Gastrocnemius medialis (tissue), 4 donors: ENCODE measurements at regions not wholly inside any gene's neighbourhood (a gene's known extent, or its start where the extent isn't known, plus 50 kb on each side); places are given as distances from the start of the nearest gene placed in this dataset.

ENCODE experiments used
- ATAC-seq, 2 donors: fragments of 150-250 bp; one replicate each; pipeline ENCODE4 v1.9.1; 2016
- DNase-seq, 2 donors: peaks; one replicate each; pipeline ENCODE4 v3.0.0-alpha.2; 2019
- H3K27ac ChIP-seq, 4 donors: fragments of 200-600 bp; sonication (generic); 1 replicate in 1 of 4; 2 replicates in 3 of 4; pipeline ENCODE4 v1.5.1; 2016 to 2018; ENCODE audit warnings: mild to moderate bottlenecking in 2 of 4, moderate library complexity in 1 of 4
- H3K27me3 ChIP-seq, 3 donors: fragments of 200-600 bp; sonication (generic) in 2 of 3; 1 replicate in 1 of 3; 2 replicates in 2 of 3; pipeline versions ENCODE4 v1.5.1 to v1.6.0; 2016 to 2019; ENCODE audit warnings: mild to moderate bottlenecking in 1 of 3, moderate library complexity in 1 of 3
- H3K36me3 ChIP-seq, 2 donors: fragments of 200-600 bp; sonication (generic) in 1 of 2; one replicate each; pipeline ENCODE4 v1.5.1; 2017 to 2018
- H3K4me1 ChIP-seq, 2 donors: fragments of 200-600 bp; sonication (generic) in 1 of 2; one replicate each; pipeline ENCODE4 v1.5.1; 2016 to 2017; ENCODE audit warnings: mild to moderate bottlenecking in 2 of 2
- H3K4me3 ChIP-seq, 4 donors: fragments of 200-600 bp; sonication (generic) in 3 of 4; 1 replicate in 1 of 4; 2 replicates in 3 of 4; pipeline ENCODE4 v1.5.1; 2016 to 2019; ENCODE audit warnings: mild to moderate bottlenecking in 2 of 4
- H3K9me3 ChIP-seq, 3 donors: fragments of 200-600 bp; sonication (generic) in 2 of 3; 1 replicate in 1 of 3; 2 replicates in 2 of 3; pipeline ENCODE4 v1.5.1; 2016 to 2019
- CTCF ChIP-seq, 5 experiments: fragments of 450-650 bp in 3 of 5; fragments of 200-600 bp in 2 of 5; sonication (generic) in 2 of 5; IDR thresholded peaks in 4 of 5; conservative IDR thresholded peaks in 1 of 5; 1 replicate in 4 of 5; 2 replicates in 1 of 5; pipeline ENCODE4 v1.5.1; 2016 to 2019; ENCODE audit warnings: antibody characterized with exemption in 5 of 5, mild to moderate bottlenecking in 3 of 5, moderate library complexity in 3 of 5
- POLR2A ChIP-seq, 2 donors: fragments of 450-650 bp; IDR thresholded peaks; one replicate each; pipeline ENCODE4 v1.6.1; 2017; ENCODE audit warnings: antibody characterized with exemption in 2 of 2, mild to moderate bottlenecking in 2 of 2, moderate library complexity in 2 of 2
- in situ Hi-C, 4 donors: fragments of 200-750 bp; cut with MboI; loops; one replicate each; pipeline versions ENCODE4 v1.15.0 to v1.8.0; 2017; ENCODE audit warnings: low sequenced_read_pairs in 4 of 4
- intact Hi-C: fragments of 100-400 bp; cut with DNase I; formaldehyde crosslinking; loops from one replicate; pipeline ENCODE4 v1.15.1; 2023; ENCODE audit warnings: low total_unique reads

- H3K27me3 ChIP-seq: no peaks in the 10 kb centered on the region
- in situ Hi-C loops: no loop called here
- intact Hi-C loops: no loop called here
- no peak overlapping the region for H3K27ac ChIP-seq
- no peaks in the 10 kb centered on the region for H3K9me3 ChIP-seq
- TF ChIP-seq CTCF (IDR thresholded peaks at IDR 0.05 in 4 of 5, conservative IDR thresholded peaks at IDR 0.05 in 1 of 5) (no peak), POLR2A (IDR thresholded peaks at IDR 0.05) (no peak)
- no peak for DNase-seq
- H3K4me1 ChIP-seq: no peaks in the 10 kb centered on the region
- H3K36me3 ChIP-seq: no peaks in the 10 kb centered on the region
- H3K4me3 ChIP-seq: no peak overlapping the region
- ATAC-seq: no peak
Measured at GRCh38 chr12:65647074-65647473, 177.2 kb upstream of the HMGA2 start.

- no peaks in the 10 kb centered on the region for H3K36me3 ChIP-seq
- no peak for TF ChIP-seq POLR2A (IDR thresholded peaks at IDR 0.05)
- no peak for TF ChIP-seq CTCF (IDR thresholded peaks at IDR 0.05 in 4 of 5, conservative IDR thresholded peaks at IDR 0.05 in 1 of 5)
- H3K4me3 ChIP-seq: no peak overlapping the region
- H3K27me3 ChIP-seq: no peaks in the 10 kb centered on the region
- ATAC-seq (no peak), DNase-seq (no peak)
- H3K27ac ChIP-seq: no peak overlapping the region
- in situ Hi-C loops (no loop called here), intact Hi-C loops (no loop called here)
- no peaks in the 10 kb centered on the region for H3K9me3 ChIP-seq
- no peaks in the 10 kb centered on the region for H3K4me1 ChIP-seq
Measured at GRCh38 chr12:65648461-65648860, 175.8 kb upstream of the HMGA2 start.

- H3K9me3 ChIP-seq: no peaks in the 10 kb centered on the region
- H3K27ac ChIP-seq: peak overlapping the region in 1 of 4 donors; percentile 7
- no peaks in the 10 kb centered on the region for H3K27me3 ChIP-seq
- H3K36me3 ChIP-seq: no peaks in the 10 kb centered on the region
- ATAC-seq (peak in 1 of 2 donors; percentile 60), DNase-seq (no peak)
- intact Hi-C loops: no loop called here
- TF ChIP-seq POLR2A (IDR thresholded peaks at IDR 0.05) (no peak), CTCF (IDR thresholded peaks at IDR 0.05 in 4 of 5, conservative IDR thresholded peaks at IDR 0.05 in 1 of 5) (no peak)
- H3K4me3 ChIP-seq: no peak overlapping the region
- in situ Hi-C loops: no loop called here
- no peaks in the 10 kb centered on the region for H3K4me1 ChIP-seq
Measured at GRCh38 chr12:65649126-65649525, 175.2 kb upstream of the HMGA2 start.

GRCh38 chr12:65651060-65651459, 173.2 kb upstream of the HMGA2 start:
- Histone ChIP-seq H3K27me3 (no peaks in the 10 kb centered on the region), H3K4me1 (no peaks in the 10 kb centered on the region), H3K27ac (no peak overlapping the region), H3K9me3 (no peaks in the 10 kb centered on the region), H3K4me3 (no peak overlapping the region), H3K36me3 (no peaks in the 10 kb centered on the region)
- no peak for TF ChIP-seq POLR2A (IDR thresholded peaks at IDR 0.05)
- TF ChIP-seq CTCF (IDR thresholded peaks at IDR 0.05 in 4 of 5, conservative IDR thresholded peaks at IDR 0.05 in 1 of 5): no peak
- ATAC-seq (no peak), DNase-seq (no peak)
- in situ Hi-C loops (no loop called here), intact Hi-C loops (no loop called here)

GRCh38 chr12:65653321-65653720, 171.0 kb upstream of the HMGA2 start:
- Histone ChIP-seq H3K9me3 (no peaks in the 10 kb centered on the region), H3K4me1 (no peaks in the 10 kb centered on the region), H3K27ac (no peak overlapping the region), H3K36me3 (no peaks in the 10 kb centered on the region), H3K27me3 (no peaks in the 10 kb centered on the region), H3K4me3 (no peak overlapping the region)
- no peak for ATAC-seq
- intact Hi-C loops: no loop called here
- TF ChIP-seq CTCF (IDR thresholded peaks at IDR 0.05 in 4 of 5, conservative IDR thresholded peaks at IDR 0.05 in 1 of 5) (no peak), POLR2A (IDR thresholded peaks at IDR 0.05) (no peak)
- DNase-seq: no peak
- in situ Hi-C loops: no loop called here
